Neural cell (in vitro differentiated cells): ENCODE measurements at regions not wholly inside any gene's neighbourhood (a gene's known extent, or its start where the extent isn't known, plus 50 kb on each side); places are given as distances from the start of the nearest gene placed in this dataset.

ENCODE experiments used
- H2AFZ ChIP-seq: fragments of 200-600, 300-800 bp; sonication (generic), shearing (Covaris generic); 2 replicates; pipeline ENCODE4 v1.6.0; 2014; ENCODE audit warnings: low read depth, mild to moderate bottlenecking, antibody characterized with exemption, low read length, moderate library complexity
- H3F3A ChIP-seq: fragments of 200-600 bp; shearing (Covaris generic); 2 replicates; pipeline ENCODE4 v1.6.1; 2016; ENCODE audit warnings: mild to moderate bottlenecking, moderate library complexity, mixed read lengths, antibody characterized with exemption, low read length; ENCODE audit not compliant: insufficient read depth, poor library complexity, severe bottlenecking
- H3K27ac ChIP-seq: fragments of 200-600, 300-800 bp; sonication (generic), shearing (Covaris generic); 2 replicates; pipeline ENCODE4 v1.5.1; 2014; ENCODE audit warnings: mild to moderate bottlenecking, low read length, moderate library complexity
- H3K27me3 ChIP-seq: fragments of 300-800, 200-600 bp; sonication (generic), shearing (Covaris generic); 2 replicates; pipeline ENCODE4 v1.6.0; 2014; ENCODE audit warnings: mild to moderate bottlenecking, low read depth, low read length, moderate library complexity; ENCODE audit not compliant: insufficient read depth
- H3K36me3 ChIP-seq: fragments of 300-800, 200-600 bp; sonication (generic), shearing (Covaris generic); 2 replicates; pipeline ENCODE4 v1.5.1; 2014; ENCODE audit warnings: mild to moderate bottlenecking, antibody characterized with exemption, low read length, moderate library complexity; ENCODE audit not compliant: insufficient read depth
- H3K4me2 ChIP-seq: fragments of 300-800, 200-600 bp; sonication (generic), shearing (Covaris generic); 2 replicates; pipeline ENCODE4 v1.6.0; 2014; ENCODE audit warnings: mild to moderate bottlenecking, low read length
- H3K4me3 ChIP-seq: fragments of 300-800, 200-600 bp; sonication (generic), shearing (Covaris generic); 2 replicates; pipeline ENCODE4 v1.5.1; 2014; ENCODE audit warnings: mild to moderate bottlenecking, low read length, moderate library complexity
- H3K79me2 ChIP-seq: fragments of 200-600 bp; shearing (Covaris generic); replicated peaks from 2 replicates; pipeline ENCODE4 v1.6.0; 2014; ENCODE audit warnings: mild to moderate bottlenecking, low read length, moderate library complexity; ENCODE audit not compliant: insufficient read depth
- H3K9ac ChIP-seq: fragments of 300-800, 200-600 bp; sonication (generic), shearing (Covaris generic); 2 replicates; pipeline ENCODE4 v1.6.1; 2016; ENCODE audit warnings: mild to moderate bottlenecking, low read length, mixed read lengths
- H3K9me2 ChIP-seq: fragments of 200-600 bp; shearing (Covaris generic); 2 replicates; pipeline ENCODE4 v1.6.1; 2016; ENCODE audit warnings: mild to moderate bottlenecking, low read length, mixed read lengths; ENCODE audit not compliant: insufficient read depth
- H3K9me3 ChIP-seq: fragments of 200-600, 300-800 bp; sonication (generic), shearing (Covaris generic); 2 replicates; pipeline ENCODE4 v1.6.1; 2016; ENCODE audit warnings: mild to moderate bottlenecking, mixed run types, low read length, moderate library complexity, mixed read lengths
- H4K20me1 ChIP-seq: fragments of 200-600 bp; shearing (Covaris generic); 2 replicates; pipeline ENCODE4 v1.6.1; 2016; ENCODE audit warnings: mild to moderate bottlenecking, mixed run types; ENCODE audit not compliant: insufficient read depth
- EP300 ChIP-seq: fragments of 450-650 bp; conservative IDR thresholded peaks from 2 replicates; pipeline ENCODE4 v1.6.1; 2014; ENCODE audit warnings: antibody characterized with exemption, mild to moderate bottlenecking, moderate library complexity; ENCODE audit not compliant: poor library complexity, severe bottlenecking
- EZH2 ChIP-seq: fragments of 200-600, 300-800 bp; shearing (Covaris generic), sonication (generic); IDR thresholded peaks from 2 replicates; pipeline ENCODE4 v1.6.1; 2014; ENCODE audit warnings: antibody characterized with exemption, low read length, borderline replicate concordance, mild to moderate bottlenecking; ENCODE audit not compliant: insufficient read depth, poor library complexity, severe bottlenecking
- MXI1 ChIP-seq: fragments of 450-650 bp; conservative IDR thresholded peaks from 2 replicates; pipeline ENCODE4 v1.6.1; 2014; ENCODE audit warnings: antibody characterized with exemption, mild to moderate bottlenecking; ENCODE audit not compliant: poor library complexity, severe bottlenecking
- POLR2AphosphoS5 ChIP-seq: IDR thresholded peaks from 2 replicates; pipeline ENCODE4 v1.6.1; 2012
- RAD21 ChIP-seq: fragments of 450-650 bp; conservative IDR thresholded peaks from 2 replicates; pipeline ENCODE4 v1.6.1; 2014; ENCODE audit warnings: antibody characterized with exemption, mild to moderate bottlenecking, moderate library complexity
- SMC3 ChIP-seq: fragments of 450-650 bp; conservative IDR thresholded peaks from 2 replicates; pipeline ENCODE4 v1.6.1; 2014; ENCODE audit warnings: antibody characterized with exemption, mild to moderate bottlenecking, moderate library complexity; ENCODE audit not compliant: poor library complexity
- TAF1 ChIP-seq: IDR thresholded peaks from 2 replicates; pipeline ENCODE4 v1.6.1; 2012; ENCODE audit warnings: low read depth
- TF ChIP-seq, protein P1 (sequence below): fragments of 450-650 bp; IDR thresholded peaks from 2 replicates; pipeline ENCODE4 v1.5.1; 2014; ENCODE audit warnings: antibody characterized with exemption, mild to moderate bottlenecking, moderate library complexity; ENCODE audit not compliant: poor library complexity, severe bottlenecking
- TF ChIP-seq, protein P2 (sequence below): IDR thresholded peaks from 2 replicates; pipeline ENCODE4 v1.6.1; 2012; ENCODE audit warnings: borderline replicate concordance

DNA sequence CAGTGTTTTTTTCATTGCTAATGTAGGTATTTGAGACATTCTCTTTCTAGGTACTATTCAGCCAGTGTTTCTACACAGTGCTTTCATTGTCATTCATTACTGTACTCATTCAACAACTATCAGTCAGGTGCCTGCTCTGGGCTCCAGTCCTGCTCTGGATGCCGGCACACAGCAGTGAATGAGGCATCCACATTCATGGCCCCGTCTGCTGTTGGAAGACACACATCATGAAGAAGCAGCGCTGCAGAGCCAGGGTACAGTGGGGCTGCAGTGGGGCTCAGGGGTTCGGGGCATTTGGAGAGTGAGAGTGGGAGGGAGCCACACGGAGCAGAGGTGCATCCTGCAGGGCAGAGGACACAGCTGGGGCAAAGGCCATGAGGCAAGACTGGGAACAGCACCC, 737.2 kb upstream of the RAB6C start:
- Histone ChIP-seq H3K9ac (no peak overlapping the region), H3F3A (no peaks in the 10 kb centered on the region), H3K9me2 (no peaks in the 10 kb centered on the region), H4K20me1 (no peaks in the 10 kb centered on the region), H3K27ac (no peak overlapping the region), H3K36me3 (no peaks in the 10 kb centered on the region), H3K27me3 (no peaks in the 10 kb centered on the region), H3K4me3 (no peak overlapping the region), H3K79me2 (no peaks in the 10 kb centered on the region), H3K4me2 (no peak overlapping the region), H3K9me3 (no peaks in the 10 kb centered on the region), H2AFZ (no peak overlapping the region)
- TF ChIP-seq MXI1 (no peak), EP300 (no peak), POLR2AphosphoS5 (no peak), SMC3 (no peak), RAD21 (no peak), TAF1 (no peak), EZH2 (no peak)
- TF ChIP-seq, protein P1, sequence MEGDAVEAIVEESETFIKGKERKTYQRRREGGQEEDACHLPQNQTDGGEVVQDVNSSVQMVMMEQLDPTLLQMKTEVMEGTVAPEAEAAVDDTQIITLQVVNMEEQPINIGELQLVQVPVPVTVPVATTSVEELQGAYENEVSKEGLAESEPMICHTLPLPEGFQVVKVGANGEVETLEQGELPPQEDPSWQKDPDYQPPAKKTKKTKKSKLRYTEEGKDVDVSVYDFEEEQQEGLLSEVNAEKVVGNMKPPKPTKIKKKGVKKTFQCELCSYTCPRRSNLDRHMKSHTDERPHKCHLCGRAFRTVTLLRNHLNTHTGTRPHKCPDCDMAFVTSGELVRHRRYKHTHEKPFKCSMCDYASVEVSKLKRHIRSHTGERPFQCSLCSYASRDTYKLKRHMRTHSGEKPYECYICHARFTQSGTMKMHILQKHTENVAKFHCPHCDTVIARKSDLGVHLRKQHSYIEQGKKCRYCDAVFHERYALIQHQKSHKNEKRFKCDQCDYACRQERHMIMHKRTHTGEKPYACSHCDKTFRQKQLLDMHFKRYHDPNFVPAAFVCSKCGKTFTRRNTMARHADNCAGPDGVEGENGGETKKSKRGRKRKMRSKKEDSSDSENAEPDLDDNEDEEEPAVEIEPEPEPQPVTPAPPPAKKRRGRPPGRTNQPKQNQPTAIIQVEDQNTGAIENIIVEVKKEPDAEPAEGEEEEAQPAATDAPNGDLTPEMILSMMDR, result no peak
- TF ChIP-seq, protein P2, sequence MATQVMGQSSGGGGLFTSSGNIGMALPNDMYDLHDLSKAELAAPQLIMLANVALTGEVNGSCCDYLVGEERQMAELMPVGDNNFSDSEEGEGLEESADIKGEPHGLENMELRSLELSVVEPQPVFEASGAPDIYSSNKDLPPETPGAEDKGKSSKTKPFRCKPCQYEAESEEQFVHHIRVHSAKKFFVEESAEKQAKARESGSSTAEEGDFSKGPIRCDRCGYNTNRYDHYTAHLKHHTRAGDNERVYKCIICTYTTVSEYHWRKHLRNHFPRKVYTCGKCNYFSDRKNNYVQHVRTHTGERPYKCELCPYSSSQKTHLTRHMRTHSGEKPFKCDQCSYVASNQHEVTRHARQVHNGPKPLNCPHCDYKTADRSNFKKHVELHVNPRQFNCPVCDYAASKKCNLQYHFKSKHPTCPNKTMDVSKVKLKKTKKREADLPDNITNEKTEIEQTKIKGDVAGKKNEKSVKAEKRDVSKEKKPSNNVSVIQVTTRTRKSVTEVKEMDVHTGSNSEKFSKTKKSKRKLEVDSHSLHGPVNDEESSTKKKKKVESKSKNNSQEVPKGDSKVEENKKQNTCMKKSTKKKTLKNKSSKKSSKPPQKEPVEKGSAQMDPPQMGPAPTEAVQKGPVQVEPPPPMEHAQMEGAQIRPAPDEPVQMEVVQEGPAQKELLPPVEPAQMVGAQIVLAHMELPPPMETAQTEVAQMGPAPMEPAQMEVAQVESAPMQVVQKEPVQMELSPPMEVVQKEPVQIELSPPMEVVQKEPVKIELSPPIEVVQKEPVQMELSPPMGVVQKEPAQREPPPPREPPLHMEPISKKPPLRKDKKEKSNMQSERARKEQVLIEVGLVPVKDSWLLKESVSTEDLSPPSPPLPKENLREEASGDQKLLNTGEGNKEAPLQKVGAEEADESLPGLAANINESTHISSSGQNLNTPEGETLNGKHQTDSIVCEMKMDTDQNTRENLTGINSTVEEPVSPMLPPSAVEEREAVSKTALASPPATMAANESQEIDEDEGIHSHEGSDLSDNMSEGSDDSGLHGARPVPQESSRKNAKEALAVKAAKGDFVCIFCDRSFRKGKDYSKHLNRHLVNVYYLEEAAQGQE, result no peak

DNA sequence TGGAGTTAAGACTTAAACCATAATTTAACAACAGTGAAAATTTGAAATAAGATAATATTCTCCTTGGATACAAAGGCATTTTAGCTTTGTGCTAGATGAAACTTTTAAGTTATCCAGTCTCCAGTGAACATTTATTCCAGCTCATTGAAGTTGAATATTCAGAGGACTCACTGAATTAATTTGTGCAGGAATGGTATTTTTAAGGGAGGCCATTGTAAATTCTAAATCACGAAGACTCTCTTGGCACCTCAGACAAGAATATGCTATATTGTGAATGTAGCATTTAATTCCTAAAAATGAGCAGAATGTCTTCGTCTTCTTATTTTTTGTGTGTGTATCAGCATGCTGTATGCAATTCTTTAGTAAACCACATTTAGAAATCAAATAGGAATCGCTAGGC, 731.7 kb upstream of the RAB6C start:
- TF ChIP-seq POLR2AphosphoS5, result no peak
- no peaks in the 10 kb centered on the region for H3K9me2 ChIP-seq
- H3K79me2 ChIP-seq, result no peaks in the 10 kb centered on the region
- H3K36me3 ChIP-seq, result no peaks in the 10 kb centered on the region
- H3F3A ChIP-seq, result no peaks in the 10 kb centered on the region
- H2AFZ ChIP-seq, result no peak overlapping the region
- H3K27ac ChIP-seq, result no peak overlapping the region
- no peak overlapping the region for H3K4me3 ChIP-seq
- no peak overlapping the region for H3K9ac ChIP-seq
- no peak overlapping the region for H3K4me2 ChIP-seq
- H4K20me1 ChIP-seq, result no peaks in the 10 kb centered on the region
- H3K27me3 ChIP-seq, result no peaks in the 10 kb centered on the region
- no peaks in the 10 kb centered on the region for H3K9me3 ChIP-seq

DNA sequence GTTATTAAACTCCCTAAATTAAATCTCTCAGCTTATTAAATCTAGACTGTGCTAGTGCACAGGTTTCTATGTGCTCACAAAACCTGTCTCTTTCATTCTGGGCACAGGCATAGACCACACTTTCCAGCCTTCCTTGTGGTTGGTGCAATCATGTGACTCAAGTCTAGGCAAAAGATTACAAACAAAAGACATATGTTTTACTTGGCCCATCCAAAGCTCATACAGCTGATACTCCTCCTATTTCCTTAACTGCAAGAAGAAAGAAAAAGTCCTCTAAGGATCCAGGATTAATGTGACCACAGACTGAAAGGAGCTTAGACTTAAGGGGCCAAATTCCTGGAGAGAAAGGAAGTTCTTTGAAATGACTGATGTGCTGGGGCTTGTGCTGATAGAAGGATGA, 731.3 kb upstream of the RAB6C start:
- Histone ChIP-seq H3K36me3 (no peaks in the 10 kb centered on the region), H3F3A (no peaks in the 10 kb centered on the region), H3K27ac (no peak overlapping the region), H3K9ac (no peak overlapping the region), H3K9me3 (no peaks in the 10 kb centered on the region), H3K4me2 (no peak overlapping the region), H2AFZ (no peak overlapping the region), H3K79me2 (no peaks in the 10 kb centered on the region), H3K4me3 (no peak overlapping the region), H4K20me1 (no peaks in the 10 kb centered on the region), H3K9me2 (no peaks in the 10 kb centered on the region), H3K27me3 (no peaks in the 10 kb centered on the region)
- TF ChIP-seq, protein P1, result no peak
- TF ChIP-seq SMC3 (no peak), RAD21 (no peak), EZH2 (no peak), POLR2AphosphoS5 (no peak), EP300 (no peak), MXI1 (no peak), TAF1 (no peak)
- TF ChIP-seq, protein P2, result no peak
